Upper lobe of left lung (tissue), 4 donors: ENCODE measurements at regions not wholly inside any gene's neighbourhood (a gene's known extent, or its start where the extent isn't known, plus 50 kb on each side); places are given as distances from the start of the nearest gene placed in this dataset.

Experiments
- POLR2A ChIP-seq, 4 donors: fragments of 450-650 bp; IDR thresholded peaks; one replicate each; pipeline ENCODE4 v1.5.1; 2016 to 2017; ENCODE audit warnings: antibody characterized with exemption in 4 of 4, mild to moderate bottlenecking in 2 of 4
- TF ChIP-seq, protein P1 (sequence below), 6 experiments: fragments of 450-650 bp in 4 of 6; fragments of 200-600 bp in 2 of 6; sonication (generic) in 2 of 6; IDR thresholded peaks; one replicate each; pipeline ENCODE4 v1.5.1; 2016 to 2019; ENCODE audit warnings: antibody characterized with exemption in 6 of 6

DNA sequence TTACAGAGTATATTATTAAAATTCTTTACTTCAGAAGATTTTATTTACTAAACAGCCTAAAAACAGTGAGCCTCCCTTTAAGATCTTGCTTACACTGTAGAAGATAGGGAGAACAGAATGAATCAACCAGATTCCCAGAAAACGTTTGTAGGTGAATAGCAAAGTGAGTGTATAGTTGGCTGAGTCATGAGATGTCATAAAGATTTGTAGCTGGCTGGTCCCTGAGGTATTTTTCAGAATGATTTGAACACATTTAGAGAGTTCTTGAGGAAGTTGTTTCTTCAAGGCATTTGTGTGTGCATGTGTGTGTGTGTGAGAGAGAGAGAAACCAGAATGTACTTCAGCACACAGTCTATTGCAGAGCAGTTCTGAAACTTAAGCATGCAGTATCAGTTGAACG lies 159.4 kb upstream of the PRR16 start:
- TF ChIP-seq, protein P1, sequence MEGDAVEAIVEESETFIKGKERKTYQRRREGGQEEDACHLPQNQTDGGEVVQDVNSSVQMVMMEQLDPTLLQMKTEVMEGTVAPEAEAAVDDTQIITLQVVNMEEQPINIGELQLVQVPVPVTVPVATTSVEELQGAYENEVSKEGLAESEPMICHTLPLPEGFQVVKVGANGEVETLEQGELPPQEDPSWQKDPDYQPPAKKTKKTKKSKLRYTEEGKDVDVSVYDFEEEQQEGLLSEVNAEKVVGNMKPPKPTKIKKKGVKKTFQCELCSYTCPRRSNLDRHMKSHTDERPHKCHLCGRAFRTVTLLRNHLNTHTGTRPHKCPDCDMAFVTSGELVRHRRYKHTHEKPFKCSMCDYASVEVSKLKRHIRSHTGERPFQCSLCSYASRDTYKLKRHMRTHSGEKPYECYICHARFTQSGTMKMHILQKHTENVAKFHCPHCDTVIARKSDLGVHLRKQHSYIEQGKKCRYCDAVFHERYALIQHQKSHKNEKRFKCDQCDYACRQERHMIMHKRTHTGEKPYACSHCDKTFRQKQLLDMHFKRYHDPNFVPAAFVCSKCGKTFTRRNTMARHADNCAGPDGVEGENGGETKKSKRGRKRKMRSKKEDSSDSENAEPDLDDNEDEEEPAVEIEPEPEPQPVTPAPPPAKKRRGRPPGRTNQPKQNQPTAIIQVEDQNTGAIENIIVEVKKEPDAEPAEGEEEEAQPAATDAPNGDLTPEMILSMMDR (IDR thresholded peaks at IDR 0.05): no peak
- no peak for TF ChIP-seq POLR2A (IDR thresholded peaks at IDR 0.05)
